BJ (cell line): ENCODE measurements at regions not wholly inside any gene's neighbourhood (a gene's known extent, or its start where the extent isn't known, plus 50 kb on each side); places are given as distances from the start of the nearest gene placed in this dataset.

Experiments
- CTCF ChIA-PET: fragments of 350-600 bp; formaldehyde crosslinking; extraction: SDS; loops from one replicate; lab custom pipeline; 2021; ENCODE audit warnings: antibody characterized with exemption, inconsistent platforms; lab: Yijun Ruan, JAX
- POLR2A ChIA-PET: fragments of 300-600 bp; sonication (Branson Sonifier 250); formaldehyde crosslinking; extraction: SDS; loops from one replicate; lab custom pipeline; 2021; ENCODE audit warnings: antibody characterized with exemption; lab: Charles Lee
- DNase-seq: peaks from one replicate; pipeline ENCODE4 v3.0.0-alpha.2; 2011; ENCODE audit warnings: low read depth
- H3K27me3 ChIP-seq: 2 replicates; pipeline ENCODE4 v1.6.0; 2011; ENCODE audit warnings: low read length; ENCODE audit not compliant: control insufficient read depth, insufficient read depth
- H3K36me3 ChIP-seq: 2 replicates; pipeline ENCODE4 v1.5.1; 2011; ENCODE audit warnings: low read length; ENCODE audit not compliant: control insufficient read depth, insufficient read depth
- H3K4me3 ChIP-seq: 2 replicates; pipeline ENCODE4 v1.5.1; 2011; ENCODE audit warnings: low read depth, mild to moderate bottlenecking, control low read depth, low read length
- TF ChIP-seq, protein P1 (sequence below): IDR thresholded peaks from 2 replicates; pipeline ENCODE4 v1.5.1; 2011; ENCODE audit warnings: low read depth, mild to moderate bottlenecking, control low read depth, inconsistent platforms, low read length, moderate library complexity; ENCODE audit not compliant: insufficient read depth

DNA sequence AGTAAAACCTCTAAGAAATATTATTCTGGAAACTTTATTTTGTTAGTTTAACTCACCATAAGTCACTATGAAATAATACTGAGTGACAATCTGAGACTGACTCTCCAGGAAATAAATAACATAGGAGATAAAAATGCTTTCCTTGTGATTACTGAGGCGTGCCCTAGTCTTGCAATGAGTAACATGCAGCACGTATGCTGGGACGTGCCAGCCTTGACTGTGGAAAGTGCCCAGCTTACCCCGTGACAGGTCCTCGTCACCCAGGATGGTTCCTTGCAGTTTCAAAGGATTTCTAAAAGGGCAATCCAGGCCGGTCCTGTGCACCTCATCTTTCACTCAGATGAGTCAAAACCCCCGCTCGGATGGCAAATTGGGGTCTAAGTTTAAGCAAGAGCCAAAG lies 720.8 kb upstream of the ADAMTS16 start:
- H3K36me3 ChIP-seq, result no peaks in the 10 kb centered on the region
- ChIA-PET POLR2A (no interaction called here), CTCF (no interaction called here)
- no peak for DNase-seq
- H3K27me3 ChIP-seq, result no peaks in the 10 kb centered on the region
- TF ChIP-seq, protein P1, sequence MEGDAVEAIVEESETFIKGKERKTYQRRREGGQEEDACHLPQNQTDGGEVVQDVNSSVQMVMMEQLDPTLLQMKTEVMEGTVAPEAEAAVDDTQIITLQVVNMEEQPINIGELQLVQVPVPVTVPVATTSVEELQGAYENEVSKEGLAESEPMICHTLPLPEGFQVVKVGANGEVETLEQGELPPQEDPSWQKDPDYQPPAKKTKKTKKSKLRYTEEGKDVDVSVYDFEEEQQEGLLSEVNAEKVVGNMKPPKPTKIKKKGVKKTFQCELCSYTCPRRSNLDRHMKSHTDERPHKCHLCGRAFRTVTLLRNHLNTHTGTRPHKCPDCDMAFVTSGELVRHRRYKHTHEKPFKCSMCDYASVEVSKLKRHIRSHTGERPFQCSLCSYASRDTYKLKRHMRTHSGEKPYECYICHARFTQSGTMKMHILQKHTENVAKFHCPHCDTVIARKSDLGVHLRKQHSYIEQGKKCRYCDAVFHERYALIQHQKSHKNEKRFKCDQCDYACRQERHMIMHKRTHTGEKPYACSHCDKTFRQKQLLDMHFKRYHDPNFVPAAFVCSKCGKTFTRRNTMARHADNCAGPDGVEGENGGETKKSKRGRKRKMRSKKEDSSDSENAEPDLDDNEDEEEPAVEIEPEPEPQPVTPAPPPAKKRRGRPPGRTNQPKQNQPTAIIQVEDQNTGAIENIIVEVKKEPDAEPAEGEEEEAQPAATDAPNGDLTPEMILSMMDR, result no peak
- H3K4me3 ChIP-seq, result no peak overlapping the region

DNA sequence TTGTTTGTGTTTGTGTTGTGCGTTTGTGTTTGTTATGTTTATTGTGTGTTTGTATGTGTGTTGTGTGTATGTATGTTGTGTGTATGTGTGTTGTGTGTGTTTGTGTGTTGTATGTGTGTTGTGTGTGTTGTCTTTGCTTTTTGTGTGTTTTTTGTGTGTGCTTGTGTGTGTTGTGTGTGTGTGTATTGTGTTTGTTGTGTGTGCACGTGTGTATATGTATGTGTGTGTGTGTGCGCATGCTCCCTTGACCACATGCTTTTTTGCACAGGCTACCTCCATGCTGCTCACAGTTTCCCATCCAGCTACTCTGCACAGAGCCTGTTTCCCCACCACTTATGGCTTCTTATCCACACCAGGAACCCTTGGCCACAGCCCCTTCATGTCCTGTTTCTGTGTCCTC lies 720.0 kb upstream of the ADAMTS16 start:
- ChIA-PET CTCF (no interaction called here), POLR2A (no interaction called here)
- no peaks in the 10 kb centered on the region for H3K27me3 ChIP-seq
- H3K4me3 ChIP-seq, result no peak overlapping the region
- TF ChIP-seq, protein P1, result no peak
- no peaks in the 10 kb centered on the region for H3K36me3 ChIP-seq
- DNase-seq, result no peak

DNA sequence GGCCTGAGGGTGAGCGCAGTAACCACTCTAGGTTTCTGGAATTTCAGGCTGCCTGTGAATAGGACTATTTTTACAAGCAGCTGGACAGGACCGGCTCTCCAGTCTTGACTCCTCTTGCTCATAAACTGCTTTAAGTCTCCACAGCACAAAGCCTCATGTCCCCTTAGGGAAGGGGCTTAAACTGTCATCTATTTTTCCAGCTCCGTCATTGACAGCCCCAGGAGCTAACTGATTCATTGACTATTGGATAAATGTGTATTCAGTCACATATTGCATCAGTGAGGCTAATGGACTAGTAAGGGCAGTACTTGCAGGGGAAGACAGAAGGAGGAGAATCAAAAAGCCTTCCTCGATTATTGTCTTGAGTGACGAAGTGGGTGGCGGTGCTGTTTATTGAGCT lies 719.4 kb upstream of the ADAMTS16 start:
- TF ChIP-seq, protein P1, result no peak
- DNase-seq, result no peak
- ChIA-PET POLR2A (no interaction called here), CTCF (no interaction called here)
- H3K4me3 ChIP-seq, result no peak overlapping the region
- no peaks in the 10 kb centered on the region for H3K36me3 ChIP-seq
- no peaks in the 10 kb centered on the region for H3K27me3 ChIP-seq

DNA sequence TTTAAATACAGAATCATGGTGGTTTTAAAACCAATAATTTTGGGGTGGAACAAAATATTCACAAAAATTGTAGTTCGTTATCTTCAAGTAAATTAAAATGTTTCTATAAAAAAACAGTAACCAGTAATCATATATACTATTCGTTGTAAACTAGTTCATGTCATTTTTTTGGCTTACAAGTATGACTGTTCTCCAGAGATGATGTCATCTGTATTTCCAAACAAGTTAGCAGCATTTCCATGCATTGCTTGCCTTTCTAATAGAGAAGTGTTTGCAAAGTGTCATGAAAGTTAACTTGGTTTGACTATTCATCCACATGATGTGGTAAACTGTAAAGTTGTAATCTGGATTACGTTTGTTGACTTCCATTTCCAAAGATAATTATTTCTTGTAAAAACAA lies 717.9 kb upstream of the ADAMTS16 start:
- H3K4me3 ChIP-seq, result no peak overlapping the region
- ChIA-PET CTCF (no interaction called here), POLR2A (no interaction called here)
- H3K27me3 ChIP-seq, result no peaks in the 10 kb centered on the region
- no peak for DNase-seq
- TF ChIP-seq, protein P1, result no peak
- H3K36me3 ChIP-seq, result no peaks in the 10 kb centered on the region

DNA sequence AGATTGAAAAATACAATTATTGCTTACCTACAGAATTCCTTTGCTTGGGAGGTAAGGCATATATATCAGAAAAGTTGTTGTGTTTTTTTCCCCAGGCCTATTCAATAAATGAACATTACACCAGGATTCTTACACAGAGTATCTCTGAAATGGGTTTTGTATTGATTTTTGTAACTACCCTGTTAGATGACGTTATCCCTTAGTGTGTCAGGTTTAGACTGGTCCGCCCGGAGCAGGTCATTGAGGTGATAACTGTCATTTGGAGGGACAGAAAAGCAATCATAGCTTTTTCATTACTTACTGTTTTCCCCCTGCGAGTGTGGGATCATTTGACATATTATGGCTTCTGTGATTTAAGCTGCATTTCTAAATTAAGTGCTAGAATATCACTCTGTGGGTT lies 715.2 kb upstream of the ADAMTS16 start:
- TF ChIP-seq, protein P1, result no peak
- DNase-seq, result no peak
- ChIA-PET POLR2A (no interaction called here), CTCF (no interaction called here)
- Histone ChIP-seq H3K27me3 (no peaks in the 10 kb centered on the region), H3K36me3 (no peaks in the 10 kb centered on the region), H3K4me3 (no peak overlapping the region)
